ENCODE measurements at regions not wholly inside any gene's neighbourhood (a gene's known extent, or its start where the extent isn't known, plus 50 kb on each side); places are given as distances from the start of the nearest gene placed in this dataset.

DNA sequence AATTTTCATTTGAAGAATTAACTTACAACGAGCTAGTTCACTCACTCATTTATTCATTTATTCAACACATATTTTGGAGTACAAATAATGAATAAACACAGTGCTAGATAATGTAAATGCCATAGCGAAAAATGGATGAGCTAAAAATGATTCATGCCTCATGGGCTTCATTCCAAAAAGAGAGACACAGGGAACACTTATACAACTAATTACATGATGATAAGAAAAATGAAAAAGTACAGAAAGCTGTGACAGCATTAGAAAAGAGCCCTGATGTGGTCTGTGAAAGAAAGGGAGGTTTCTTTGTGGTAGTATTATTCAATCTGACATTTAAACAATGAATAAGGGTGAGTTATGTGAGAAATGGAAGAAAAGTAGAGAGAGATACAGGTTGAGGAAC is 726.4 kb downstream of the AMY1C start:
- H3K4me1 ChIP-seq (ENCODE audit: control insufficient read depth in 4 of 4, insufficient read depth in 4 of 4, low read length in 3 of 4), result no peaks in the 10 kb centered on the region
- WGBS, result 38% methylated on average over 2 of the region's 2 CpGs
- no peak overlapping the region for H3K27ac ChIP-seq (ENCODE audit: low read depth in 1 of 2, low read length in 2 of 2)
- DNase-seq (ENCODE audit: low spot score), result no peak
- no peak overlapping the region for H3K9ac ChIP-seq (ENCODE audit: low read depth in 1 of 2, low read length in 2 of 2)
- H3K9me3 ChIP-seq (ENCODE audit: control insufficient read depth in 4 of 4, low read length in 3 of 4), result no peaks in the 10 kb centered on the region
- no peak overlapping the region for H3K4me3 ChIP-seq (ENCODE audit: low read depth in 1 of 3, low read length in 3 of 3)
- no peaks in the 10 kb centered on the region for H3K36me3 ChIP-seq (ENCODE audit: control insufficient read depth in 4 of 4, insufficient read depth in 3 of 4, low read depth in 1 of 4, low read length in 3 of 4)
- TF ChIP-seq FOXA2 (IDR thresholded peaks at IDR 0.05) (no peak), REST (IDR thresholded peaks at IDR 0.05) (no peak), RAD21 (IDR thresholded peaks at IDR 0.05) (no peak), HNF4A (conservative IDR thresholded peaks at IDR 0.05) (no peak), TAF1 (conservative IDR thresholded peaks at IDR 0.05) (no peak), HNF4G (IDR thresholded peaks at IDR 0.05) (no peak)
- no peaks in the 10 kb centered on the region for H3K27me3 ChIP-seq (ENCODE audit: control insufficient read depth in 4 of 4, insufficient read depth in 4 of 4, low read length in 3 of 4)

DNA sequence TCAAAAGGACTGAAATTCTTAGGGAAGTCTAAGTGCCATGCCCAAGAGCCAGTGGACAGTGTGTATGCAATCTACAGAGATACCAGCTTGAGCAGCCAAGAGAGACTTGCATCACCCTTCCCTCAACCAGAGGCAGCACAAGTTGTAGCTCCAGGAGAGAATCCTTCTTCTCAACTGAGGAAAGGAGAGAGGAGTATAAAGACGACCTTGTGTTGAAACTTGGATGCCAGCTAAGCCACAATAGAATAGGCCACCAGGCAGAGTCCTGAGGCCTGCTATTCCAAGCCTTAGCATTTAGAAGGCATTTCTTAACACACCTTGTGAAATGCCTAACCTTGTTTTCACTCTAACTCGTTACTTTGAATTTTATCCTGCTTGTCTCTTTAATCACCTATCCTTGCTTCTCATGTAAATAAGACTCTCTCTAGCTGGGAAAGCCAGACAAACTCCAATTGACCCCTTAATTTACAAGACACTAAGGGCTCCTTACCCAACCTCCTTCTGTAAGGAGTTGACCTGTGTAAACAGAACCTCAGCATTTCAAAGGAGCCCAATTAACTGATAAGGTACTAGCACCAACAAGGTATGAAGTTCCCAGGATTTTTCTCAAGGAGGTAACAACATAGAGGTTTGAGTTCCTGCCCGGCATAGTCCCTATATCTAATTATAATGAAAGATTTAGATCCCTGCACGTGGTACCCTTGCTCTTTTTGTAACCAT is 738.8 kb downstream of the AMY1C start:
- Histone ChIP-seq H3K9ac (ENCODE audit: low read depth in 1 of 2, low read length in 2 of 2) (no peak overlapping the region), H3K4me3 (ENCODE audit: low read depth in 1 of 3, low read length in 3 of 3) (no peak overlapping the region), H3K4me1 (ENCODE audit: control insufficient read depth in 4 of 4, insufficient read depth in 4 of 4, low read length in 3 of 4) (no peaks in the 10 kb centered on the region), H3K27ac (ENCODE audit: low read depth in 1 of 2, low read length in 2 of 2) (no peak overlapping the region), H3K36me3 (ENCODE audit: control insufficient read depth in 4 of 4, insufficient read depth in 3 of 4, low read depth in 1 of 4, low read length in 3 of 4) (no peaks in the 10 kb centered on the region), H3K27me3 (ENCODE audit: control insufficient read depth in 4 of 4, insufficient read depth in 4 of 4, low read length in 3 of 4) (no peaks in the 10 kb centered on the region), H3K9me3 (ENCODE audit: control insufficient read depth in 4 of 4, low read length in 3 of 4) (no peaks in the 10 kb centered on the region)
- DNase-seq (ENCODE audit: low spot score), result no peak
- WGBS, result 22% methylated on average over 4 of the region's 4 CpGs
- TF ChIP-seq TAF1 (conservative IDR thresholded peaks at IDR 0.05), result no peak

- no peaks in the 10 kb centered on the region for H3K4me1 ChIP-seq (ENCODE audit: control insufficient read depth in 4 of 4, insufficient read depth in 4 of 4, low read length in 3 of 4)
- 53% methylated on average over 2 of the region's 2 CpGs for WGBS
- DNase-seq (ENCODE audit: low spot score), result no peak
- H3K27ac ChIP-seq (ENCODE audit: low read depth in 1 of 2, low read length in 2 of 2), result no peak overlapping the region
- H3K27me3 ChIP-seq (ENCODE audit: control insufficient read depth in 4 of 4, insufficient read depth in 4 of 4, low read length in 3 of 4), result no peaks in the 10 kb centered on the region
- no peaks in the 10 kb centered on the region for H3K9me3 ChIP-seq (ENCODE audit: control insufficient read depth in 4 of 4, low read length in 3 of 4)
- no peaks in the 10 kb centered on the region for H3K36me3 ChIP-seq (ENCODE audit: control insufficient read depth in 4 of 4, insufficient read depth in 3 of 4, low read depth in 1 of 4, low read length in 3 of 4)
- no peak for TF ChIP-seq GABPA (IDR thresholded peaks at IDR 0.05 in 1 of 2, conservative IDR thresholded peaks at IDR 0.05 in 1 of 2)
- no peak for TF ChIP-seq RXRA (IDR thresholded peaks at IDR 0.05)
- no peak for TF ChIP-seq HNF4A (conservative IDR thresholded peaks at IDR 0.05)
- TF ChIP-seq NR2F2 (IDR thresholded peaks at IDR 0.05), result no peak
- no peak for TF ChIP-seq FOXA1 (IDR thresholded peaks at IDR 0.05)
- no peak for TF ChIP-seq SP1 (IDR thresholded peaks at IDR 0.05)
- TF ChIP-seq EGR1 (IDR thresholded peaks at IDR 0.05; ENCODE audit: low read depth in 2 of 2), result no peak
- no peak for TF ChIP-seq HNF4G (IDR thresholded peaks at IDR 0.05)
- TF ChIP-seq, protein P1, sequence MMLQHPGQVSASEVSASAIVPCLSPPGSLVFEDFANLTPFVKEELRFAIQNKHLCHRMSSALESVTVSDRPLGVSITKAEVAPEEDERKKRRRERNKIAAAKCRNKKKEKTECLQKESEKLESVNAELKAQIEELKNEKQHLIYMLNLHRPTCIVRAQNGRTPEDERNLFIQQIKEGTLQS (IDR thresholded peaks at IDR 0.05), result no peak
- no peak for TF ChIP-seq JUND (IDR thresholded peaks at IDR 0.05)
- TF ChIP-seq ZBTB33 (IDR thresholded peaks at IDR 0.05), result no peak
- no peak for TF ChIP-seq REST (IDR thresholded peaks at IDR 0.05)
- no peak overlapping the region for H3K9ac ChIP-seq (ENCODE audit: low read depth in 1 of 2, low read length in 2 of 2)
- H3K4me3 ChIP-seq (ENCODE audit: low read depth in 1 of 3, low read length in 3 of 3), result no peak overlapping the region
Observed at GRCh38 chr1:104526158-104526795, 776.6 kb downstream of the AMY1C start.

Data from liver (tissue), 7 donors.